ENCODE measurements at regions not wholly inside any gene's neighbourhood (a gene's known extent, or its start where the extent isn't known, plus 50 kb on each side); places are given as distances from the start of the nearest gene placed in this dataset.

- no peak for TF ChIP-seq POLR2A (IDR thresholded peaks at IDR 0.05)
- no peak for TF ChIP-seq CTCF (IDR thresholded peaks at IDR 0.05)
These were observed 2118.6 kb upstream of the C9orf72 start for GRCh38 chr9:29691758-29692407.
